ENCODE measurements at regions not wholly inside any gene's neighbourhood (a gene's known extent, or its start where the extent isn't known, plus 50 kb on each side); places are given as distances from the start of the nearest gene placed in this dataset.

DNA sequence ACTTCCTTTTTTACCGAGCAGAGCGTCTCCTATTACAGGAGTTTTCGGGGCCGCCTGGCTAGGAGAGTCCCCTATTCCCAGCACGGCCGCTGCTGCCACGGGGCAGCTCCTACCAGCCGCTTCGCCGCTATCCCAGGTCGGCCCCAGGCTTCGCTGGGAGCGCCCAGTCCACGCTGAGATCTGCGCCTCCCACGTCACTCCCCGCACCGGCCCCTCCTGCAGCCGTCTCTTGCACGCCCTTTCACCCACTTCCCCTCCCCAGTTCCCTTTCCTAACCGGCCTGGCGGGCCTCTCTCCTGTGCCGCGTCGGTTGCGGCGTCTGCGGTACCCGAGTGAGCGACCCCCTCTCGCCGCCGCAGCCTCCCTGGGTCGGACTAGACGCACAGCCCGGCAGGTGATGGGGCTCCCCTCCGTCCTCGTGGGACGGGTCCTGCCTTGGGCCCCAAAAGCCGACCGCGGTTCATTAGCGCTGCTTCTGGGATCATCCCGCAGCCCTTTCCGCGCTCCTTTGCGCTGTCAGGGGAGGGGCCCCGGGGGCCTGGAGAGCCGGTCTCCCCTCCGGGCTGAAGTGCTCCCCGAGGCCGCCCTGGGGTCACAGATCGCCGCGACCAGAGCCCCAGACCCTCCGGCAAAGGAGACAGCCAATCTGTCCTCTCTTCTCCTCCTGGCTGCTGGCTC is 1318.4 kb downstream of the TMEM121 start (continued):
- TF ChIP-seq CREM (IDR thresholded peaks at IDR 0.05) = 0 out of 2 replicates have a peak, but pooled peaks have one; percentile 34
- TF ChIP-seq CREM (CRISPR knock-in tag; IDR thresholded peaks at IDR 0.05) = no peak
- peak; percentile 43; the same call in 1 of the 2 replicates for TF ChIP-seq KMT2A (CRISPR knock-in tag; IDR thresholded peaks at IDR 0.05)
- no peak for TF ChIP-seq KAT8 (CRISPR knock-in tag; IDR thresholded peaks at IDR 0.05)
- no peak for TF ChIP-seq CEBPB (IDR thresholded peaks at IDR 0.05; ENCODE audit: borderline replicate concordance, low read depth, low read length)
- TF ChIP-seq, protein P1, sequence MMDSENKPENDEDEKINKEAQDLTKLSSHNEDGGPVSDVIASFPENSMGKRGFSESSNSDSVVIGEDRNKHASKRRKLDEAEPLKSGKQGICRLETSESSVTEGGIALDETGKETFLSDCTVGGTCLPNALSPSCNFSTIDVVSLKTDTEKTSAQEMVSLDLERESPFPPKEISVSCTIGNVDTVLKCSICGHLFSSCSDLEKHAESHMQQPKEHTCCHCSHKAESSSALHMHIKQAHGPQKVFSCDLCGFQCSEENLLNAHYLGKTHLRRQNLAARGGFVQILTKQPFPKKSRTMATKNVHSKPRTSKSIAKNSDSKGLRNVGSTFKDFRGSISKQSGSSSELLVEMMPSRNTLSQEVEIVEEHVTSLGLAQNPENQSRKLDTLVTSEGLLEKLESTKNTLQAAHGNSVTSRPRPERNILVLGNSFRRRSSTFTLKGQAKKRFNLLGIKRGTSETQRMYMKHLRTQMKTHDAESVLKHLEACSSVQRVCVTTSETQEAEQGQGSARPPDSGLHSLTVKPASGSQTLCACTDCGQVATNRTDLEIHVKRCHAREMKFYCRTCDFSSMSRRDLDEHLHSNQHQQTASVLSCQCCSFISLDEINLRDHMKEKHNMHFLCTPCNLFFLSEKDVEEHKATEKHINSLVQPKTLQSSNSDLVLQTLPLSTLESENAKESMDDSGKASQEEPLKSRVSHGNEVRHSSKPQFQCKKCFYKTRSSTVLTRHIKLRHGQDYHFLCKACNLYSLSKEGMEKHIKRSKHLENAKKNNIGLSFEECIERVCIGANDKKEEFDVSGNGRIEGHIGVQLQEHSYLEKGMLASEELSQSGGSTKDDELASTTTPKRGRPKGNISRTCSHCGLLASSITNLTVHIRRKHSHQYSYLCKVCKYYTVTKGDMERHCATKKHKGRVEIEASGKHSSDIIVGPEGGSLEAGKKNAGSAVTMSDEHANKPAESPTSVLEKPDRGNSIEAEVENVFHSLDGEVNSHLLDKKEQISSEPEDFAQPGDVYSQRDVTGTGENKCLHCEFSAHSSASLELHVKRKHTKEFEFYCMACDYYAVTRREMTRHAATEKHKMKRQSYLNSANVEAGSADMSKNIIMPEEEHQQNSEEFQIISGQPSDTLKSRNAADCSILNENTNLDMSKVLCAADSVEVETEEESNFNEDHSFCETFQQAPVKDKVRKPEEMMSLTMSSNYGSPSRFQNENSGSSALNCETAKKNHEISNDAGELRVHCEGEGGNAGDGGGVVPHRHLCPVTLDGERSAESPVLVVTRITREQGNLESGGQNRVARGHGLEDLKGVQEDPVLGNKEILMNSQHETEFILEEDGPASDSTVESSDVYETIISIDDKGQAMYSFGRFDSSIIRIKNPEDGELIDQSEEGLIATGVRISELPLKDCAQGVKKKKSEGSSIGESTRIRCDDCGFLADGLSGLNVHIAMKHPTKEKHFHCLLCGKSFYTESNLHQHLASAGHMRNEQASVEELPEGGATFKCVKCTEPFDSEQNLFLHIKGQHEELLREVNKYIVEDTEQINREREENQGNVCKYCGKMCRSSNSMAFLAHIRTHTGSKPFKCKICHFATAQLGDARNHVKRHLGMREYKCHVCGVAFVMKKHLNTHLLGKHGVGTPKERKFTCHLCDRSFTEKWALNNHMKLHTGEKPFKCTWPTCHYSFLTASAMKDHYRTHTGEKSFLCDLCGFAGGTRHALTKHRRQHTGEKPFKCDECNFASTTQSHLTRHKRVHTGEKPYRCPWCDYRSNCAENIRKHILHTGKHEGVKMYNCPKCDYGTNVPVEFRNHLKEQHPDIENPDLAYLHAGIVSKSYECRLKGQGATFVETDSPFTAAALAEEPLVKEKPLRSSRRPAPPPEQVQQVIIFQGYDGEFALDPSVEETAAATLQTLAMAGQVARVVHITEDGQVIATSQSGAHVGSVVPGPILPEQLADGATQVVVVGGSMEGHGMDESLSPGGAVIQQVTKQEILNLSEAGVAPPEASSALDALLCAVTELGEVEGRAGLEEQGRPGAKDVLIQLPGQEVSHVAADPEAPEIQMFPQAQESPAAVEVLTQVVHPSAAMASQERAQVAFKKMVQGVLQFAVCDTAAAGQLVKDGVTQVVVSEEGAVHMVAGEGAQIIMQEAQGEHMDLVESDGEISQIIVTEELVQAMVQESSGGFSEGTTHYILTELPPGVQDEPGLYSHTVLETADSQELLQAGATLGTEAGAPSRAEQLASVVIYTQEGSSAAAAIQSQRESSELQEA (CRISPR knock-in tag; IDR thresholded peaks at IDR 0.05; ENCODE audit: not compliant biosample characterization) = peak; percentile 22
- peak; percentile 86 for TF ChIP-seq PHF8 (CRISPR knock-in tag; IDR thresholded peaks at IDR 0.05)
- TF ChIP-seq CREB3 (CRISPR knock-in tag; IDR thresholded peaks at IDR 0.05) = no peak
- TF ChIP-seq ZNF709 (CRISPR knock-in tag; IDR thresholded peaks at IDR 0.05) = 0 out of 2 replicates have a peak, but pooled peaks have one; percentile 71
- no peak for TF ChIP-seq JUNB (CRISPR knock-in tag; IDR thresholded peaks at IDR 0.05; ENCODE audit: borderline replicate concordance)
- TF ChIP-seq, protein P2, sequence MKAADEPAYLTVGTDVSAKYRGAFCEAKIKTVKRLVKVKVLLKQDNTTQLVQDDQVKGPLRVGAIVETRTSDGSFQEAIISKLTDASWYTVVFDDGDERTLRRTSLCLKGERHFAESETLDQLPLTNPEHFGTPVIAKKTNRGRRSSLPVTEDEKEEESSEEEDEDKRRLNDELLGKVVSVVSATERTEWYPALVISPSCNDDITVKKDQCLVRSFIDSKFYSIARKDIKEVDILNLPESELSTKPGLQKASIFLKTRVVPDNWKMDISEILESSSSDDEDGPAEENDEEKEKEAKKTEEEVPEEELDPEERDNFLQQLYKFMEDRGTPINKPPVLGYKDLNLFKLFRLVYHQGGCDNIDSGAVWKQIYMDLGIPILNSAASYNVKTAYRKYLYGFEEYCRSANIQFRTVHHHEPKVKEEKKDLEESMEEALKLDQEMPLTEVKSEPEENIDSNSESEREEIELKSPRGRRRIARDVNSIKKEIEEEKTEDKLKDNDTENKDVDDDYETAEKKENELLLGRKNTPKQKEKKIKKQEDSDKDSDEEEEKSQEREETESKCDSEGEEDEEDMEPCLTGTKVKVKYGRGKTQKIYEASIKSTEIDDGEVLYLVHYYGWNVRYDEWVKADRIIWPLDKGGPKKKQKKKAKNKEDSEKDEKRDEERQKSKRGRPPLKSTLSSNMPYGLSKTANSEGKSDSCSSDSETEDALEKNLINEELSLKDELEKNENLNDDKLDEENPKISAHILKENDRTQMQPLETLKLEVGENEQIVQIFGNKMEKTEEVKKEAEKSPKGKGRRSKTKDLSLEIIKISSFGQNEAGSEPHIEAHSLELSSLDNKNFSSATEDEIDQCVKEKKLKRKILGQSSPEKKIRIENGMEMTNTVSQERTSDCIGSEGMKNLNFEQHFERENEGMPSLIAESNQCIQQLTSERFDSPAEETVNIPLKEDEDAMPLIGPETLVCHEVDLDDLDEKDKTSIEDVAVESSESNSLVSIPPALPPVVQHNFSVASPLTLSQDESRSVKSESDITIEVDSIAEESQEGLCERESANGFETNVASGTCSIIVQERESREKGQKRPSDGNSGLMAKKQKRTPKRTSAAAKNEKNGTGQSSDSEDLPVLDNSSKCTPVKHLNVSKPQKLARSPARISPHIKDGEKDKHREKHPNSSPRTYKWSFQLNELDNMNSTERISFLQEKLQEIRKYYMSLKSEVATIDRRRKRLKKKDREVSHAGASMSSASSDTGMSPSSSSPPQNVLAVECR (CRISPR knock-in tag; IDR thresholded peaks at IDR 0.05; ENCODE audit: borderline replicate concordance) = no peak
- TF ChIP-seq ZNF713 (CRISPR knock-in tag; IDR thresholded peaks at IDR 0.05) = no peak
- no peak for TF ChIP-seq ZNF850 (CRISPR knock-in tag; conservative IDR thresholded peaks at IDR 0.05)
- TF ChIP-seq SRY (CRISPR knock-in tag; IDR thresholded peaks at IDR 0.05) = no peak
- TF ChIP-seq ZNF30 (CRISPR knock-in tag; IDR thresholded peaks at IDR 0.05) = no peak
- no peak for TF ChIP-seq FOXA3 (CRISPR knock-in tag; IDR thresholded peaks at IDR 0.05)
- no peak for TF ChIP-seq ZNF337 (CRISPR knock-in tag; IDR thresholded peaks at IDR 0.05; ENCODE audit: borderline replicate concordance, low read depth)
- TF ChIP-seq ZNF432 (CRISPR knock-in tag; IDR thresholded peaks at IDR 0.05; ENCODE audit: borderline replicate concordance) = no peak

Measured in HepG2 (cell line).